Upper lobe of left lung (tissue), 4 donors: ENCODE measurements at regions not wholly inside any gene's neighbourhood (a gene's known extent, or its start where the extent isn't known, plus 50 kb on each side); places are given as distances from the start of the nearest gene placed in this dataset.

Experiments used
- CTCF ChIP-seq, 6 experiments: fragments of 450-650 bp in 4 of 6; fragments of 200-600 bp in 2 of 6; sonication (generic) in 2 of 6; IDR thresholded peaks; one replicate each; pipeline ENCODE4 v1.5.1; 2016 to 2019; ENCODE audit warnings: antibody characterized with exemption in 6 of 6
- EP300 ChIP-seq, 4 donors: sonication (generic); formaldehyde crosslinking; IDR thresholded peaks; one replicate each; pipeline ENCODE4 v1.5.1; 2017; ENCODE audit warnings: antibody characterized with exemption in 4 of 4, control low read depth in 2 of 4
- POLR2A ChIP-seq, 4 donors: fragments of 450-650 bp; IDR thresholded peaks; one replicate each; pipeline ENCODE4 v1.5.1; 2016 to 2017; ENCODE audit warnings: antibody characterized with exemption in 4 of 4, mild to moderate bottlenecking in 2 of 4
- POLR2AphosphoS5 ChIP-seq, 2 donors: sonication (generic); formaldehyde crosslinking; IDR thresholded peaks; one replicate each; pipeline ENCODE4 v1.5.1; 2017; ENCODE audit warnings: antibody characterized with exemption in 2 of 2

DNA sequence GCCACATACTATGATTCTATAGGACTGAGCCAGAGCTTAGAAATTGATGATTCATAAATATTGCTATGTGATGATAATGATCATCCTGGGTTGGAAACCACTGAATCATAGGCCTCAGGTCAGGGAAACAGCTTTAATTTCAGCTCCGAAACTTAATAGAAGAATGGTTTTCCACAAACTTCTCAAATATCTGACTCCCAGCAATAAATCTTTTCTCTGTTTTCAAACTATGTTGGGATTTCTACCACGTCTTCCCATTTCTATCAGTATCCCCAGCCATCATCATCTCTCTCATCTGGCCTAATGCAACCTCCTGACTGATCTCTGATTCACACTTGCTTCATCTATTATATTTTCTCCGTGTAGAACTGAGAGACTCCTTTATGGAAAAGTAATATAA is 521.8 kb upstream of the AGA start:
- TF ChIP-seq CTCF (IDR thresholded peaks at IDR 0.05) (no peak), POLR2A (IDR thresholded peaks at IDR 0.05) (no peak), POLR2AphosphoS5 (IDR thresholded peaks at IDR 0.05) (no peak), EP300 (IDR thresholded peaks at IDR 0.05) (no peak)
